HepG2 (cell line): ENCODE measurements at regions not wholly inside any gene's neighbourhood (a gene's known extent, or its start where the extent isn't known, plus 50 kb on each side); places are given as distances from the start of the nearest gene placed in this dataset.

Source experiments
- ATAC-seq: fragments of 200-7000 bp; cut with Tn5 transposase; 3 replicates; pipeline ENCODE4 v1.9.1; 2020; ENCODE audit warnings: mild to moderate bottlenecking, moderate library complexity
- BruUV-seq: library from RNA; stranded (reverse); fragments of 400-500 nt; replicated peaks from 2 replicates; lab custom pipeline; 2021; lab: Mats Ljungman, UMichigan
- CTCF ChIA-PET: fragments of 300-600 bp; formaldehyde crosslinking; extraction: SDS; loops from one replicate; lab custom pipeline; 2021; ENCODE audit warnings: low total read pairs, inconsistent platforms, low intra/inter-chr PET ratio; lab: Yijun Ruan, JAX
- POLR2A ChIA-PET: fragments of 350-600 bp; sonication (Branson Sonifier 250); formaldehyde crosslinking; loops from one replicate; lab custom pipeline; 2020; ENCODE audit warnings: antibody characterized with exemption, inconsistent platforms; lab: Yijun Ruan, JAX
- DNase-seq: peaks from one replicate; pipeline ENCODE4 v3.0.0-alpha.2; 2015; ENCODE audit warnings: low spot score
- FAIRE-seq: peaks from 3 replicates; lab custom pipeline; 2011; peaks lifted over from hg19 to GRCh38; lab: Jason Lieb, UNC
- H2AFZ ChIP-seq: one replicate; pipeline ENCODE4 v1.6.1; 2011; ENCODE audit warnings: low read length, inconsistent platforms
- H3K27ac ChIP-seq: fragments of 300-600 bp; 3 replicates; pipeline ENCODE4 v1.8.0; 2011; ENCODE audit warnings: mixed run types, mild to moderate bottlenecking, mixed read lengths, low read length, inconsistent platforms; ENCODE audit not compliant: insufficient read depth; ENCODE audit errors: extremely low read length
- H3K27me3 ChIP-seq, 2 experiments: fragments of 200-600 bp in 1 of 2; 2 replicates in 1 of 2; 3 replicates in 1 of 2; pipeline versions ENCODE4 v1.6.0 to v1.8.0; 2011; ENCODE audit warnings: low read length in 2 of 2, mild to moderate bottlenecking in 2 of 2, moderate library complexity in 2 of 2, inconsistent platforms in 1 of 2; ENCODE audit not compliant: insufficient read depth in 2 of 2, control insufficient read depth in 1 of 2
- H3K36me3 ChIP-seq, 2 experiments: fragments of 200-600 bp in 1 of 2; replicated peaks in 1 of 2; 2 replicates in 1 of 2; 3 replicates in 1 of 2; pipeline versions ENCODE4 v1.5.1 to v1.8.0; 2011; ENCODE audit warnings: low read length in 2 of 2, inconsistent platforms in 1 of 2; ENCODE audit not compliant: insufficient read depth in 2 of 2, control insufficient read depth in 1 of 2
- H3K4me1 ChIP-seq: 2 replicates; pipeline ENCODE4 v1.5.1; 2012; ENCODE audit warnings: low read length, inconsistent platforms; ENCODE audit not compliant: insufficient read depth
- H3K4me2 ChIP-seq: 2 replicates; pipeline ENCODE4 v1.6.0; 2011; ENCODE audit warnings: low read depth, low read length, inconsistent platforms
- H3K4me3 ChIP-seq, 3 experiments: fragments of 200-600 bp in 1 of 3; sonication (generic), shearing (Covaris generic) in 1 of 3; replicated peaks in 1 of 3; 2 replicates each; pipeline ENCODE4 v1.5.1; 2011 to 2016; ENCODE audit warnings: low read length in 3 of 3, inconsistent platforms in 2 of 3, low read depth in 2 of 3, mild to moderate bottlenecking in 2 of 3, control low read depth in 1 of 3, mixed read lengths in 1 of 3; ENCODE audit not compliant: insufficient read depth in 1 of 3
- H3K79me2 ChIP-seq: one replicate; pipeline ENCODE4 v1.6.1; 2011; ENCODE audit warnings: low read length, inconsistent platforms; ENCODE audit not compliant: insufficient read depth
- H3K9ac ChIP-seq: 2 replicates; pipeline ENCODE4 v1.6.0; 2011; ENCODE audit warnings: mild to moderate bottlenecking, low read depth, low read length, inconsistent platforms; ENCODE audit not compliant: insufficient read depth
- H3K9me3 ChIP-seq: 2 replicates; pipeline ENCODE4 v1.5.1; 2012; ENCODE audit warnings: mild to moderate bottlenecking, low read length
- H4K20me1 ChIP-seq: 2 replicates; pipeline ENCODE4 v1.6.0; 2011; ENCODE audit warnings: inconsistent platforms, mild to moderate bottlenecking, low read length, moderate library complexity; ENCODE audit not compliant: insufficient read depth
- ARID4A ChIP-seq: sonication (generic); formaldehyde crosslinking; IDR thresholded peaks from 2 replicates; pipeline ENCODE4 v1.5.0; 2020; ENCODE audit warnings: mild to moderate bottlenecking, missing genetic modification reagents, borderline replicate concordance
- CREB1 ChIP-seq, 2 experiments: fragments of 450-650 bp in 1 of 2; IDR thresholded peaks; 2 replicates each; pipeline ENCODE4 v1.6.1; 2016 to 2017; ENCODE audit warnings: control low read depth in 1 of 2, mild to moderate bottlenecking in 1 of 2, missing compliant biosample characterization in 1 of 2, missing genetic modification characterization in 1 of 2
- REST ChIP-seq, 2 experiments: IDR thresholded peaks; 2 replicates each; pipeline ENCODE4 v1.6.1; 2011 to 2012; ENCODE audit warnings: low read length in 2 of 2, borderline replicate concordance in 1 of 2, low read depth in 1 of 2, mild to moderate bottlenecking in 1 of 2, moderate library complexity in 1 of 2
- ZNF18 ChIP-seq: sonication (generic); formaldehyde crosslinking; IDR thresholded peaks from 2 replicates; pipeline ENCODE4 v1.8.0; 2022; ENCODE audit warnings: mild to moderate bottlenecking, missing genetic modification reagents; ENCODE audit not compliant: insufficient replicate concordance
- ZNF710 ChIP-seq: sonication (generic); formaldehyde crosslinking; IDR thresholded peaks from 2 replicates; pipeline ENCODE4 v1.5.0; 2020; ENCODE audit warnings: mild to moderate bottlenecking, missing genetic modification reagents, borderline replicate concordance
- ZNF776 ChIP-seq: sonication (generic); formaldehyde crosslinking; IDR thresholded peaks from 2 replicates; pipeline ENCODE4 v1.4.0; 2020; ENCODE audit warnings: mild to moderate bottlenecking, missing genetic modification reagents
- ZSCAN9 ChIP-seq: IDR thresholded peaks from 2 replicates; pipeline ENCODE4 v1.6.1; 2016; ENCODE audit warnings: borderline replicate concordance
- WGBS: methylation state at CpG from one replicate; pipeline ENCODE4 v1.1.6; 2017; ENCODE audit warnings: low lambda C conversion rate; 5-methylcytosine and 5-hydroxymethylcytosine counted together
- in situ Hi-C: cut with HindIII; loops from 2 replicates; pipeline ENCODE4 v1.10.0; 2017; ENCODE audit warnings: low pct_unique_long_range_greater_than_20kb; ENCODE audit not compliant: extremely low pct_ligation_motif_present
- intact Hi-C: fragments of 100-400 bp; cut with micrococcal nuclease; formaldehyde crosslinking; loops from one replicate; pipeline ENCODE4 v1.10.0; 2022; ENCODE audit not compliant: unreplicated experiment

- no peaks in the 10 kb centered on the region for H3K36me3 ChIP-seq
- intact Hi-C loops = no loop called here
- H3K27ac ChIP-seq = no peak overlapping the region
- H3K9ac ChIP-seq = no peak overlapping the region
- no peak for DNase-seq
- H3K79me2 ChIP-seq = no peaks in the 10 kb centered on the region
- H3K27me3 ChIP-seq = no peaks in the 10 kb centered on the region
- in situ Hi-C loops = no loop called here
- BruUV-seq = no TSS peak
- no peak overlapping the region for H3K4me3 ChIP-seq
- no peak overlapping the region for H2AFZ ChIP-seq
- FAIRE-seq = no peak
- 2% methylated on average over 1 of the region's 1 CpG for WGBS
- no peaks in the 10 kb centered on the region for H3K4me1 ChIP-seq
- ChIA-PET CTCF (no interaction called here), POLR2A (no interaction called here)
- no peak for ATAC-seq
- no peaks in the 10 kb centered on the region for H3K9me3 ChIP-seq
- no peak overlapping the region for H3K4me2 ChIP-seq
- TF ChIP-seq REST (IDR thresholded peaks at IDR 0.05; ENCODE audit: borderline replicate concordance in 1 of 2, low read depth in 1 of 2, low read length in 2 of 2) (no peak), CREB1 (IDR thresholded peaks at IDR 0.05) (no peak), CREB1 (CRISPR knock-in tag; IDR thresholded peaks at IDR 0.05) (no peak), ZSCAN9 (no peak), ZNF776 (no peak), ZNF710 (no peak), ARID4A (CRISPR knock-in tag) (no peak), ZNF18 (CRISPR knock-in tag) (no peak)
- H4K20me1 ChIP-seq = no peaks in the 10 kb centered on the region
Observed at GRCh38 chr2:117514371-117514770, 300.1 kb upstream of the DDX18 start.
